Fibroblast of lung (primary cell): ENCODE measurements at regions not wholly inside any gene's neighbourhood (a gene's known extent, or its start where the extent isn't known, plus 50 kb on each side); places are given as distances from the start of the nearest gene placed in this dataset.

Experiments used
- DNase-seq, 2 donors: peaks; one replicate each; pipeline versions ENCODE4 v3.0.0 to v3.0.0-alpha.2; 2010; ENCODE audit warnings: low read depth in 2 of 2
- H2AFZ ChIP-seq: 2 replicates; pipeline ENCODE4 v1.5.1; 2012; ENCODE audit warnings: low read length, control low read depth, inconsistent platforms
- H3K27ac ChIP-seq: 2 replicates; pipeline ENCODE4 v1.5.1; 2011; ENCODE audit warnings: low read length, control low read depth; ENCODE audit not compliant: insufficient read depth
- H3K27me3 ChIP-seq: 2 replicates; pipeline ENCODE4 v1.5.1; 2011; ENCODE audit warnings: mild to moderate bottlenecking, low read length; ENCODE audit not compliant: control insufficient read depth, insufficient read depth
- H3K36me3 ChIP-seq: 2 replicates; pipeline ENCODE4 v1.5.1; 2011; ENCODE audit warnings: low read length; ENCODE audit not compliant: control insufficient read depth, insufficient read depth
- H3K4me1 ChIP-seq: 2 replicates; pipeline ENCODE4 v1.5.1; 2011; ENCODE audit warnings: low read length; ENCODE audit not compliant: control insufficient read depth, insufficient read depth; ENCODE audit errors: extremely low read depth
- H3K4me2 ChIP-seq: 2 replicates; pipeline ENCODE4 v1.5.1; 2011; ENCODE audit warnings: low read length, control low read depth; ENCODE audit not compliant: insufficient read depth; ENCODE audit errors: extremely low read depth
- H3K4me3 ChIP-seq, 4 experiments: fragments of 200-600 bp in 1 of 4; sonication (generic) in 1 of 4; replicated peaks in 1 of 4; 2 replicates each; pipeline ENCODE4 v1.5.1; 2011 to 2016; ENCODE audit warnings: low read length in 4 of 4, low read depth in 3 of 4, mild to moderate bottlenecking in 3 of 4, control low read depth in 2 of 4, inconsistent platforms in 1 of 4, mixed read lengths in 1 of 4; ENCODE audit not compliant: insufficient read depth in 1 of 4; ENCODE audit errors: control extremely low read depth in 1 of 4
- H3K79me2 ChIP-seq: 2 replicates; pipeline ENCODE4 v1.5.1; 2012; ENCODE audit warnings: mild to moderate bottlenecking, low read length, inconsistent platforms; ENCODE audit not compliant: control insufficient read depth, insufficient read depth
- H3K9ac ChIP-seq: 2 replicates; pipeline ENCODE4 v1.5.1; 2011; ENCODE audit warnings: mild to moderate bottlenecking, low read length, control low read depth; ENCODE audit not compliant: insufficient read depth
- H3K9me3 ChIP-seq: 2 replicates; pipeline ENCODE4 v1.5.1; 2012; ENCODE audit warnings: low read depth, low read length; ENCODE audit not compliant: control insufficient read depth, insufficient read depth
- H4K20me1 ChIP-seq: 2 replicates; pipeline ENCODE4 v1.5.1; 2011; ENCODE audit warnings: low read length; ENCODE audit not compliant: control insufficient read depth, insufficient read depth; ENCODE audit errors: extremely low read depth
- EZH2 ChIP-seq: IDR thresholded peaks from 2 replicates; pipeline ENCODE4 v1.5.1; 2012; ENCODE audit warnings: low read length, control low read depth, mild to moderate bottlenecking; ENCODE audit errors: missing control alignments
- TF ChIP-seq, protein P1 (sequence below), 2 donors: IDR thresholded peaks in 1 of 2; conservative IDR thresholded peaks in 1 of 2; 1 replicate in 1 of 2; 2 replicates in 1 of 2; pipeline ENCODE4 v1.5.1; 2011 to 2012; ENCODE audit warnings: low read length in 2 of 2, control low read depth in 1 of 2, inconsistent platforms in 1 of 2, low read depth in 1 of 2, mild to moderate bottlenecking in 1 of 2

DNA sequence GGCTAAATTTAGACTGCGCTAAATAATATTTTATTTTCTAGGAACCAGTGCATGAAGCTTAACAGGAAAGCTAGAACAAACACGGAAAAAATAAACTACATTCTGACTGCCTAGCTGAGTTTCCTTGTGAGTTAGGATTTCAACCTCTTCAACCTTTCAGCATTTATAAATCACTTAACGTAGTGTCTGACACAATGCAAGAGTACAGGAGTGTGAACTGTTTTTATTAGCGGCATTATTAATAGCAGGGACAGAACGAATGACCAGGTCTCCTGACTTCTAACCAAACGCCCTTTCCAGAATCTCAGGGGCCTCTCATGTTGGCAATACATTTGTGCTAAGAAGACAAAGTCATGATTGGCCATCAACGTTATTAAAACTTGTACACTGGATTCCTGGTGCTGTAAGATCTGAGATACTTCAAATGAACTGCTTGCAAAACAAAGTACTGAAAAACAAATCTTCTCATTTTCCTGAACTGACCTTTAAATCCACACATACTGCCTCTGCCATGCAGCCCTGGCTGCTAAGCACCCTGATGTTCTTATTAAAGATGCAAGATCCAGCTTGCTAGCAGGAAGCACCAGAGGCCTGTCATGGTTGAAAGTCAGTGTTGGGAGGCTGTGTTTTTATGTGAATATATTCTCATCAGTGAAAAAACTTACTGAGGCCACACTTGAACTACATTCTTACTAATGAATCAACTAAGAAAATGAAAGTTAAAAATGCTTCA is 380.4 kb upstream of the CPEB2 start:
- H4K20me1 ChIP-seq: no peaks in the 10 kb centered on the region
- H3K27ac ChIP-seq: no peak overlapping the region
- H2AFZ ChIP-seq: no peak overlapping the region
- no peak for TF ChIP-seq EZH2
- TF ChIP-seq, protein P1, sequence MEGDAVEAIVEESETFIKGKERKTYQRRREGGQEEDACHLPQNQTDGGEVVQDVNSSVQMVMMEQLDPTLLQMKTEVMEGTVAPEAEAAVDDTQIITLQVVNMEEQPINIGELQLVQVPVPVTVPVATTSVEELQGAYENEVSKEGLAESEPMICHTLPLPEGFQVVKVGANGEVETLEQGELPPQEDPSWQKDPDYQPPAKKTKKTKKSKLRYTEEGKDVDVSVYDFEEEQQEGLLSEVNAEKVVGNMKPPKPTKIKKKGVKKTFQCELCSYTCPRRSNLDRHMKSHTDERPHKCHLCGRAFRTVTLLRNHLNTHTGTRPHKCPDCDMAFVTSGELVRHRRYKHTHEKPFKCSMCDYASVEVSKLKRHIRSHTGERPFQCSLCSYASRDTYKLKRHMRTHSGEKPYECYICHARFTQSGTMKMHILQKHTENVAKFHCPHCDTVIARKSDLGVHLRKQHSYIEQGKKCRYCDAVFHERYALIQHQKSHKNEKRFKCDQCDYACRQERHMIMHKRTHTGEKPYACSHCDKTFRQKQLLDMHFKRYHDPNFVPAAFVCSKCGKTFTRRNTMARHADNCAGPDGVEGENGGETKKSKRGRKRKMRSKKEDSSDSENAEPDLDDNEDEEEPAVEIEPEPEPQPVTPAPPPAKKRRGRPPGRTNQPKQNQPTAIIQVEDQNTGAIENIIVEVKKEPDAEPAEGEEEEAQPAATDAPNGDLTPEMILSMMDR (conservative IDR thresholded peaks at IDR 0.05 in 1 of 2, IDR thresholded peaks at IDR 0.05 in 1 of 2; ENCODE audit: low read depth in 1 of 2, low read length in 2 of 2): no peak
- H3K9me3 ChIP-seq: no peaks in the 10 kb centered on the region
- DNase-seq: no peak
- no peaks in the 10 kb centered on the region for H3K4me1 ChIP-seq
- no peaks in the 10 kb centered on the region for H3K79me2 ChIP-seq
- no peaks in the 10 kb centered on the region for H3K36me3 ChIP-seq
- no peak overlapping the region for H3K4me2 ChIP-seq
- no peaks in the 10 kb centered on the region for H3K27me3 ChIP-seq
- no peak overlapping the region for H3K9ac ChIP-seq
- no peak overlapping the region for H3K4me3 ChIP-seq

DNA sequence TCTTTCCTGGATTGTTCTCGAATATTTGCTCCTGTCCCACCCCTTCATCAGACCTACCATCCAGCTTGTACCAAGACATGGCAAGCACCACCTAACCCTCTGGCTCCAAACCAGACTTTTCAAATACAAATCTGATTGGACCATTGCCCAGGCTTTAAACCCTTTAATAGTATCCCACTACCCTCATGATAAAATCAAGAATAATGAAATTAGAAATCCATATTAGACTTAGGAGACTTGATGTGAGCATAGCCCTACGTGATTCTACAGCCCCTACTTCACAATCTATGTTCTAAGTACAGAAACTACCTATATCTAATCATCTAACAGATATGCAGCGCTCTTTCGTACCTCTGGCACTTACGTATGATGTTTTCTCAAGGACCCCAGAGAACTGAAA is 375.2 kb upstream of the CPEB2 start:
- H3K9ac ChIP-seq: no peak overlapping the region
- no peak for DNase-seq
- H3K27me3 ChIP-seq: no peaks in the 10 kb centered on the region
- H3K4me1 ChIP-seq: no peaks in the 10 kb centered on the region
- H3K4me3 ChIP-seq: no peak overlapping the region
- no peak for TF ChIP-seq EZH2
- H3K79me2 ChIP-seq: no peaks in the 10 kb centered on the region
- no peak overlapping the region for H2AFZ ChIP-seq
- H3K4me2 ChIP-seq: no peak overlapping the region
- H3K9me3 ChIP-seq: no peaks in the 10 kb centered on the region
- H4K20me1 ChIP-seq: no peaks in the 10 kb centered on the region
- no peak overlapping the region for H3K27ac ChIP-seq
- H3K36me3 ChIP-seq: no peaks in the 10 kb centered on the region

GRCh38 chr4:14631806-14632440 is 370.4 kb upstream of the CPEB2 start:
- no peaks in the 10 kb centered on the region for H3K27me3 ChIP-seq
- no peak for DNase-seq
- H3K9me3 ChIP-seq: no peaks in the 10 kb centered on the region
- no peaks in the 10 kb centered on the region for H3K36me3 ChIP-seq
- no peak overlapping the region for H3K9ac ChIP-seq
- no peak overlapping the region for H3K4me3 ChIP-seq
- H3K4me2 ChIP-seq: no peak overlapping the region
- H3K27ac ChIP-seq: no peak overlapping the region
- no peaks in the 10 kb centered on the region for H4K20me1 ChIP-seq
- no peaks in the 10 kb centered on the region for H3K79me2 ChIP-seq
- TF ChIP-seq, protein P1 (conservative IDR thresholded peaks at IDR 0.05 in 1 of 2, IDR thresholded peaks at IDR 0.05 in 1 of 2; ENCODE audit: low read depth in 1 of 2, low read length in 2 of 2): no peak
- no peak for TF ChIP-seq EZH2
- no peaks in the 10 kb centered on the region for H3K4me1 ChIP-seq
- H2AFZ ChIP-seq: no peak overlapping the region
